ENCODE measurements at regions not wholly inside any gene's neighbourhood (a gene's known extent, or its start where the extent isn't known, plus 50 kb on each side); places are given as distances from the start of the nearest gene placed in this dataset.

- DNase-seq = no peak
- H3K27me3 ChIP-seq (ENCODE audit: control insufficient read depth, insufficient read depth, low read length) = peaks cover 18% of the 10 kb centered on the region
- no peak overlapping the region for H3K4me3 ChIP-seq (ENCODE audit: insufficient read depth, low read depth, low read length)
- H3K36me3 ChIP-seq (replicated peaks; ENCODE audit: control insufficient read depth, insufficient read depth, low read length) = no peaks in the 10 kb centered on the region
Observed at GRCh38 chr1:47514229-47514628, 76.4 kb downstream of the FOXD2 start.

GRCh38 chr1:47515164-47515789 lies 77.4 kb downstream of the FOXD2 start:
- peaks cover 9% of the 10 kb centered on the region for H3K27me3 ChIP-seq (ENCODE audit: control insufficient read depth, insufficient read depth, low read length)
- no peak overlapping the region for H3K4me3 ChIP-seq (ENCODE audit: insufficient read depth, low read depth, low read length)
- DNase-seq = peak; percentile 38
- H3K36me3 ChIP-seq (replicated peaks; ENCODE audit: control insufficient read depth, insufficient read depth, low read length) = no peaks in the 10 kb centered on the region

- DNase-seq = no peak
- Histone ChIP-seq H3K4me3 (ENCODE audit: insufficient read depth, low read depth, low read length) (no peak overlapping the region), H3K36me3 (replicated peaks; ENCODE audit: control insufficient read depth, insufficient read depth, low read length) (no peaks in the 10 kb centered on the region), H3K27me3 (ENCODE audit: control insufficient read depth, insufficient read depth, low read length) (peaks cover 4% of the 10 kb centered on the region)
Observed at GRCh38 chr1:47517946-47518345, 80.1 kb downstream of the FOXD2 start.

GRCh38 chr1:47519491-47519890 lies 81.6 kb downstream of the FOXD2 start:
- H3K4me3 ChIP-seq (ENCODE audit: insufficient read depth, low read depth, low read length) = no peak overlapping the region
- DNase-seq = no peak
- no peaks in the 10 kb centered on the region for H3K36me3 ChIP-seq (replicated peaks; ENCODE audit: control insufficient read depth, insufficient read depth, low read length)
- H3K27me3 ChIP-seq (ENCODE audit: control insufficient read depth, insufficient read depth, low read length) = peaks cover 6% of the 10 kb centered on the region

- H3K36me3 ChIP-seq (replicated peaks; ENCODE audit: control insufficient read depth, insufficient read depth, low read length) = no peaks in the 10 kb centered on the region
- no peak for DNase-seq
- no peak overlapping the region for H3K4me3 ChIP-seq (ENCODE audit: insufficient read depth, low read depth, low read length)
- peaks cover 6% of the 10 kb centered on the region for H3K27me3 ChIP-seq (ENCODE audit: control insufficient read depth, insufficient read depth, low read length)
Observed at GRCh38 chr1:47519971-47520370, 82.1 kb downstream of the FOXD2 start.

GRCh38 chr1:47521034-47521881 lies 83.4 kb downstream of the FOXD2 start:
- DNase-seq = no peak
- no peak overlapping the region for H3K4me3 ChIP-seq (ENCODE audit: insufficient read depth, low read depth, low read length)
- no peaks in the 10 kb centered on the region for H3K36me3 ChIP-seq (replicated peaks; ENCODE audit: control insufficient read depth, insufficient read depth, low read length)
- peaks cover 6% of the 10 kb centered on the region for H3K27me3 ChIP-seq (ENCODE audit: control insufficient read depth, insufficient read depth, low read length)

- no peaks in the 10 kb centered on the region for H3K36me3 ChIP-seq (replicated peaks; ENCODE audit: control insufficient read depth, insufficient read depth, low read length)
- H3K4me3 ChIP-seq (ENCODE audit: insufficient read depth, low read depth, low read length) = no peak overlapping the region
- DNase-seq = no peak
- peaks cover 4% of the 10 kb centered on the region for H3K27me3 ChIP-seq (ENCODE audit: control insufficient read depth, insufficient read depth, low read length)
Observed at GRCh38 chr1:47522935-47523834, 85.3 kb downstream of the FOXD2 start.

GRCh38 chr1:47523835-47524215 lies 86.0 kb downstream of the FOXD2 start:
- Histone ChIP-seq H3K4me3 (ENCODE audit: insufficient read depth, low read depth, low read length) (no peak overlapping the region), H3K36me3 (replicated peaks; ENCODE audit: control insufficient read depth, insufficient read depth, low read length) (no peaks in the 10 kb centered on the region), H3K27me3 (ENCODE audit: control insufficient read depth, insufficient read depth, low read length) (peaks cover 4% of the 10 kb centered on the region)
- no peak for DNase-seq

GRCh38 chr1:47524272-47524671 lies 86.4 kb downstream of the FOXD2 start:
- Histone ChIP-seq H3K4me3 (ENCODE audit: insufficient read depth, low read depth, low read length) (no peak overlapping the region), H3K27me3 (ENCODE audit: control insufficient read depth, insufficient read depth, low read length) (peaks cover 4% of the 10 kb centered on the region), H3K36me3 (replicated peaks; ENCODE audit: control insufficient read depth, insufficient read depth, low read length) (no peaks in the 10 kb centered on the region)
- DNase-seq = no peak

GRCh38 chr1:47527653-47528272 lies 89.9 kb downstream of the FOXD2 start:
- H3K4me3 ChIP-seq (ENCODE audit: insufficient read depth, low read depth, low read length) = no peak overlapping the region
- DNase-seq = peak; percentile 60
- peaks cover 2% of the 10 kb centered on the region; the same call in 1 of the 2 replicates for H3K27me3 ChIP-seq (ENCODE audit: control insufficient read depth, insufficient read depth, low read length)
- no peaks in the 10 kb centered on the region for H3K36me3 ChIP-seq (replicated peaks; ENCODE audit: control insufficient read depth, insufficient read depth, low read length)

GRCh38 chr1:47529520-47530098 lies 91.8 kb downstream of the FOXD2 start:
- Histone ChIP-seq H3K4me3 (ENCODE audit: insufficient read depth, low read depth, low read length) (no peak overlapping the region), H3K36me3 (replicated peaks; ENCODE audit: control insufficient read depth, insufficient read depth, low read length) (no peaks in the 10 kb centered on the region), H3K27me3 (ENCODE audit: control insufficient read depth, insufficient read depth, low read length) (peaks cover 2% of the 10 kb centered on the region)
- DNase-seq = no peak

GRCh38 chr1:47532921-47533792 lies 95.3 kb downstream of the FOXD2 start:
- H3K27me3 ChIP-seq (ENCODE audit: control insufficient read depth, insufficient read depth, low read length) = peaks cover 2% of the 10 kb centered on the region
- no peaks in the 10 kb centered on the region for H3K36me3 ChIP-seq (replicated peaks; ENCODE audit: control insufficient read depth, insufficient read depth, low read length)

GRCh38 chr1:47533793-47534328 lies 96.0 kb downstream of the FOXD2 start:
- H3K36me3 ChIP-seq (replicated peaks; ENCODE audit: control insufficient read depth, insufficient read depth, low read length) = no peaks in the 10 kb centered on the region
- H3K27me3 ChIP-seq (ENCODE audit: control insufficient read depth, insufficient read depth, low read length) = peaks cover 2% of the 10 kb centered on the region
- DNase-seq = no peak
- peak overlapping the region; percentile 38 for H3K4me3 ChIP-seq (ENCODE audit: insufficient read depth, low read depth, low read length)

More at GRCh38 chr1:47532921-47533792, 95.3 kb downstream of the FOXD2 start:
- H3K4me3 ChIP-seq (ENCODE audit: insufficient read depth, low read depth, low read length) = peak overlapping the region; percentile 49
- DNase-seq = peak; percentile 96
